ENCODE measurements at regions not wholly inside any gene's neighbourhood (a gene's known extent, or its start where the extent isn't known, plus 50 kb on each side); places are given as distances from the start of the nearest gene placed in this dataset.

DNA sequence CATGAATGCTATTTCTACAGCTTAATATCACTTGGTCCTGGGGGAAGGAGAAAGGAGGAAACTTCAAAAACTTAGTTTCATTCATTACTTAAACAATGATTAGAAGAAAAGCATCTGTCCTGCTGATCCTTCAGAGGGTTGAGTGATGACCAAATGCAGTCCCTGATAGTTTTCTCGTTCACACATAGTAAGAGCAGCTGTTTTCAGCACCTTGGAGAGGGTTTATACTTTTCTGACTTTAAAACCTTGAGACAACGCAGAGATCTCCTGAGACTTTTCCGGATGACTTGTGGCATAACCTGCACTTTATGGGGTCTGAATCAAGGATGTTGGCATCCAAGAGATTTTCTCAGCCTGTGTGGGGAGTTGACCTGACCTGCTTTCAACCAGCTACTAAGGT is 94.0 kb upstream of the KCND3 start:
- TF ChIP-seq, protein P1, sequence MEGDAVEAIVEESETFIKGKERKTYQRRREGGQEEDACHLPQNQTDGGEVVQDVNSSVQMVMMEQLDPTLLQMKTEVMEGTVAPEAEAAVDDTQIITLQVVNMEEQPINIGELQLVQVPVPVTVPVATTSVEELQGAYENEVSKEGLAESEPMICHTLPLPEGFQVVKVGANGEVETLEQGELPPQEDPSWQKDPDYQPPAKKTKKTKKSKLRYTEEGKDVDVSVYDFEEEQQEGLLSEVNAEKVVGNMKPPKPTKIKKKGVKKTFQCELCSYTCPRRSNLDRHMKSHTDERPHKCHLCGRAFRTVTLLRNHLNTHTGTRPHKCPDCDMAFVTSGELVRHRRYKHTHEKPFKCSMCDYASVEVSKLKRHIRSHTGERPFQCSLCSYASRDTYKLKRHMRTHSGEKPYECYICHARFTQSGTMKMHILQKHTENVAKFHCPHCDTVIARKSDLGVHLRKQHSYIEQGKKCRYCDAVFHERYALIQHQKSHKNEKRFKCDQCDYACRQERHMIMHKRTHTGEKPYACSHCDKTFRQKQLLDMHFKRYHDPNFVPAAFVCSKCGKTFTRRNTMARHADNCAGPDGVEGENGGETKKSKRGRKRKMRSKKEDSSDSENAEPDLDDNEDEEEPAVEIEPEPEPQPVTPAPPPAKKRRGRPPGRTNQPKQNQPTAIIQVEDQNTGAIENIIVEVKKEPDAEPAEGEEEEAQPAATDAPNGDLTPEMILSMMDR (IDR thresholded peaks at IDR 0.05; ENCODE audit: poor library complexity): no peak
- TF ChIP-seq EZH2 (IDR thresholded peaks at IDR 0.05; ENCODE audit: borderline replicate concordance): no peak
- TF ChIP-seq EZH2phosphoT487 (IDR thresholded peaks at IDR 0.05; ENCODE audit: low read depth, severe bottlenecking, unreplicated experiment): no peak

Data from hepatocyte (in vitro differentiated cells).